Esophagus squamous epithelium (tissue), 4 donors: ENCODE measurements at regions not wholly inside any gene's neighbourhood (a gene's known extent, or its start where the extent isn't known, plus 50 kb on each side); places are given as distances from the start of the nearest gene placed in this dataset.

Experiments used
- POLR2A ChIP-seq, 4 donors: fragments of 450-650 bp; IDR thresholded peaks; one replicate each; pipeline ENCODE4 v1.6.1; 2017; ENCODE audit warnings: antibody characterized with exemption in 4 of 4, mild to moderate bottlenecking in 4 of 4, moderate library complexity in 3 of 4
- TF ChIP-seq, protein P1 (sequence below), 6 experiments: fragments of 450-650 bp in 4 of 6; fragments of 200-600 bp in 2 of 6; sonication (generic) in 2 of 6; IDR thresholded peaks; one replicate each; pipeline ENCODE4 v1.5.1; 2016 to 2019; ENCODE audit warnings: antibody characterized with exemption in 6 of 6, mild to moderate bottlenecking in 4 of 6, moderate library complexity in 4 of 6

DNA sequence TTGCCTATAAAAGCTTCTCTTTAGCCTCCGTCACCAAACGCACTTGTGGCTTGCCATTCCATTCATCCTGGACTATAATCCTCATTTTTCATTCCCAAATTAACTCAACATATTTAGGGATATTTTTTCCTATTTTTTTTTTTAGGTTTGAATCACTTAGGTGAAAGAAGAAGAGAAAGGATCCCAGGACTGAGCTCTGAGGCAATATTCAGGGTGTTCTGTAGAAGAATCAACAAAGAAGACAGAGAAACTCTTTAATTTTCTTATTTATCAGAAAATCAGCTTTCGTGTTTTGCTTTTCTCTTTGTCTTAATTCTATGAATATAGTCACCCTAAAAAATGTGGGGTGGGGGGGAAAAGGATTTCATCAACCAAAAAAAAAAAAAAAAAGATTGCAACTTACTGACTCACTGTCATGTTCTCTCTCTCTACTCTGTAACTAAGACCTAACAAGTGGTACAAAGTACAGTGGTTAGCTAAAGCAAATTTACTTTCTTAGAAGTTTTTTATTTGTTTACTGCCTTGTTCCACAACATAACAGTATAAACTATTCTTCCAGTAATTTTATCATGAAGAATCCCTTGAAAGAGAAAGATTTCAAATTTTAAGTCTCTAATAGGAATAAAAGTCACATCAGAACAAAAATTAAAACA lies 272.0 kb downstream of the DHX15 start:
- TF ChIP-seq, protein P1, sequence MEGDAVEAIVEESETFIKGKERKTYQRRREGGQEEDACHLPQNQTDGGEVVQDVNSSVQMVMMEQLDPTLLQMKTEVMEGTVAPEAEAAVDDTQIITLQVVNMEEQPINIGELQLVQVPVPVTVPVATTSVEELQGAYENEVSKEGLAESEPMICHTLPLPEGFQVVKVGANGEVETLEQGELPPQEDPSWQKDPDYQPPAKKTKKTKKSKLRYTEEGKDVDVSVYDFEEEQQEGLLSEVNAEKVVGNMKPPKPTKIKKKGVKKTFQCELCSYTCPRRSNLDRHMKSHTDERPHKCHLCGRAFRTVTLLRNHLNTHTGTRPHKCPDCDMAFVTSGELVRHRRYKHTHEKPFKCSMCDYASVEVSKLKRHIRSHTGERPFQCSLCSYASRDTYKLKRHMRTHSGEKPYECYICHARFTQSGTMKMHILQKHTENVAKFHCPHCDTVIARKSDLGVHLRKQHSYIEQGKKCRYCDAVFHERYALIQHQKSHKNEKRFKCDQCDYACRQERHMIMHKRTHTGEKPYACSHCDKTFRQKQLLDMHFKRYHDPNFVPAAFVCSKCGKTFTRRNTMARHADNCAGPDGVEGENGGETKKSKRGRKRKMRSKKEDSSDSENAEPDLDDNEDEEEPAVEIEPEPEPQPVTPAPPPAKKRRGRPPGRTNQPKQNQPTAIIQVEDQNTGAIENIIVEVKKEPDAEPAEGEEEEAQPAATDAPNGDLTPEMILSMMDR (IDR thresholded peaks at IDR 0.05), result no peak
- TF ChIP-seq POLR2A (IDR thresholded peaks at IDR 0.05), result no peak
